NCI-H2196 (cell line): ENCODE measurements at regions not wholly inside any gene's neighbourhood (a gene's known extent, or its start where the extent isn't known, plus 50 kb on each side); places are given as distances from the start of the nearest gene placed in this dataset.
A peak's percentile ranks its signal among the peaks of the same experiment; 100 is the strongest.
"Not testable (repeated sequence)": the region's sequence is repeated elsewhere in the genome, so short reads cannot be mapped to it uniquely, and the experiment has no call there.

Experiments used
- DNase-seq: peaks from one replicate; lab custom pipeline; 2025; ENCODE audit not compliant: unreplicated experiment; lab: John Stamatoyannopoulos, UW

- DNase-seq: no peak
These were observed 80.5 kb upstream of the GRK3 start for GRCh38 chr22:25483931-25484330.

- DNase-seq: no peak
These were observed 79.8 kb upstream of the GRK3 start for GRCh38 chr22:25484521-25485315.

GRCh38 chr22:25485626-25486545, 78.6 kb upstream of the GRK3 start:
- no peak for DNase-seq

- DNase-seq: no peak
These were observed 77.0 kb upstream of the GRK3 start for GRCh38 chr22:25487508-25487907.

- DNase-seq: peak; percentile 40
These were observed 76.0 kb upstream of the GRK3 start for GRCh38 chr22:25488244-25489020.

- no peak for DNase-seq
These were observed 74.5 kb upstream of the GRK3 start for GRCh38 chr22:25489947-25490346.

- no peak for DNase-seq
These were observed 73.6 kb upstream of the GRK3 start for GRCh38 chr22:25490896-25491295.

GRCh38 chr22:25492162-25492561, 72.3 kb upstream of the GRK3 start:
- no peak for DNase-seq

- no peak for DNase-seq
These were observed 71.4 kb upstream of the GRK3 start for GRCh38 chr22:25492841-25493734.

- DNase-seq: no peak
These were observed 70.7 kb upstream of the GRK3 start for GRCh38 chr22:25493794-25494193.

GRCh38 chr22:25494774-25495173, 69.7 kb upstream of the GRK3 start:
- no peak for DNase-seq

- no peak for DNase-seq
These were observed 69.2 kb upstream of the GRK3 start for GRCh38 chr22:25495285-25495684.

GRCh38 chr22:25496396-25497064, 67.9 kb upstream of the GRK3 start:
- no peak for DNase-seq

GRCh38 chr22:25497181-25497641, 67.3 kb upstream of the GRK3 start:
- DNase-seq: no peak

- no peak for DNase-seq
These were observed 66.8 kb upstream of the GRK3 start for GRCh38 chr22:25497716-25498115.

- DNase-seq: not testable (repeated sequence)
These were observed 63.8 kb upstream of the GRK3 start for GRCh38 chr22:25500671-25501070.

- not testable (repeated sequence) for DNase-seq
These were observed 60.5 kb upstream of the GRK3 start for GRCh38 chr22:25504017-25504416.

GRCh38 chr22:25508161-25508560, 56.3 kb upstream of the GRK3 start:
- DNase-seq: no peak

GRCh38 chr22:25508761-25509321, 55.6 kb upstream of the GRK3 start:
- no peak for DNase-seq
